ENCODE measurements at regions not wholly inside any gene's neighbourhood (a gene's known extent, or its start where the extent isn't known, plus 50 kb on each side); places are given as distances from the start of the nearest gene placed in this dataset.

DNA sequence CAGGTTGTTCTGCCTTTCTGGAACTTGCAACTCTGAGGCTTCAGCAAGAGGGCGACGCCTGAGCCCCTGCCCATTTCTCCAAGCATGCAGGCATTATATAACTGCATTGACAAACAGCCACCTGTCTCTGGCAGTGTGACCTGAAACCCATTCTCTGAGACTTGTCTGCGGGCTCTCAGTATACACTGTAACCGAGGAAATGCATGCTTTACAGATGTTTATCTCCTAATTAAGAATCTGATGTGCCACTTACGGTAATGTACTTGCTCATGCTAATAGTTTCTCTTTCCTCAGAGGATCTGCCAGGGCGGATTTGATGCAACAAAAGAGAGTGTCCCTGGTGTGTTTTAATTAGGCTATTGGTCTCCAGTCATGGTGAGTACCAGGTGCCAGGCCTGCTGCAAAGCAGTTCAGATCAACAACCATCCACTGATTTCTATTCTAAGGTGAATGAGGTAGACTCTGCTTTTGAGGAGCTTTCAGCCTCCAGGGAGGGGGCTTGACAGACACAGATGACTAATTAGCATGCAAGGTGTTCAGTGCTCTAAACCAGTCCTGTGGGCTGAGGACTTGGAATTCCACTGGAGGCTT lies 593.7 kb upstream of the KLF4 start:
- DNase-seq: no peak

- no peak for DNase-seq
Observed at GRCh38 chr9:108081112-108081511, 591.5 kb upstream of the KLF4 start.

DNA sequence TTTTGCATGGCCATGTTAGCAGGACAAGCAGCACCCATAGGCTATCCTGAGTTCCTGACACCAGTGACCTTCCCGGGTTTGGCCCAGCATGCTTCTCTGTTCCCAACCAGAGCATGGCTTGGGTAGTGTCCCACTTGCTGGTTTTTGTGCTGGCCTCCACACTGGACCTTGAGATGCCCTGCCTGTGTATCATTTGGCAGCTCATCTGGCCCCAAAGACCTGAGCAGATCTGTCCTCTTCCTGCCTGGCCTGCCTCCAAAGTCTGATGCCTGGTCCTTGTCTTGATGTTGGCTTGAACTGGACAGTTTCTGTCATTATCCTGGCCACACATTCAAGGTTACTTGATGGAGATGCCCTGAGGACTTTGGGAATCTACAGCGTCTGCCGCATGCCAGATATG lies 590.7 kb upstream of the KLF4 start:
- DNase-seq: no peak

GRCh38 chr9:108078811-108079210 lies 589.2 kb upstream of the KLF4 start:
- DNase-seq: no peak

- no peak for DNase-seq
Observed at GRCh38 chr9:108078375-108078774, 588.8 kb upstream of the KLF4 start.

- DNase-seq: no peak
Observed at GRCh38 chr9:108077556-108077955, 588.0 kb upstream of the KLF4 start.

DNA sequence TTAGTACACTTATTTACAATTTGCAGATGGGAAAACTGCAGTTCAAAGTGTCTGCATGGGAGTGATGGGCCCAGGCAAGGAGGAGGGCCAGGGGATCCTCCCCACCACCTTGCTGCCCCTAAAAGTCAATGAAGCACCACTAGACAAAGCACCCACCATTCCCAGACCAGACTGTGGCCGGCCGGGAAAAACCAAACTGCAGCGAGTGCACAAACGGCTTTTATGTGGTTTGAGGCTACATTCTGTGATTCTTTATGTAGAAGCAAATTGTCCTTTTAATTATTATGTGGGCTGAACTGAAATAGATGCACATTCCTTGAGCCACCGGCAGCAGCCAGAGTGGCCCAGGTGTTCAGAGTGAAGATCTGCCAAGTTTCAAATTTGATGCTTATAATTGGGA lies 585.3 kb upstream of the KLF4 start:
- DNase-seq: no peak

- no peak for DNase-seq
Observed at GRCh38 chr9:108073823-108074222, 584.3 kb upstream of the KLF4 start.

DNA sequence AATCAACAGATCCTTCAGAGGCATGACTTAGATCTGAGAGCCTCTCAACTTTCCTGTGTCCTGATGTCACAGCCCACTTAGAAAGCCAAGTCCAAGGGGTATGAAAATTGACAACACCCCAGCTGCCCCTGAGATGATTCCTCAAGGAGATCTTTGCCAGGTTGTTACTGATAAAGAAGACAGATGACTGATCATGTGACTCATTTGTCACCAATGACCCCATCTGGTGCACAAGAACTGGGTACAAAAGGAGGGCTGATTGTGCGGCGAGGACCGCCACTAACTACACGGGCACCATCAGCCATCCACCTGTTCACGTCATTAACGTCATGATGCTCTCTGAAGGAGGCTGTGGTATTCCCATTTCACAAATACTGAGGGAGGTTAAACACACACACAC lies 583.2 kb upstream of the KLF4 start:
- DNase-seq: no peak

DNA sequence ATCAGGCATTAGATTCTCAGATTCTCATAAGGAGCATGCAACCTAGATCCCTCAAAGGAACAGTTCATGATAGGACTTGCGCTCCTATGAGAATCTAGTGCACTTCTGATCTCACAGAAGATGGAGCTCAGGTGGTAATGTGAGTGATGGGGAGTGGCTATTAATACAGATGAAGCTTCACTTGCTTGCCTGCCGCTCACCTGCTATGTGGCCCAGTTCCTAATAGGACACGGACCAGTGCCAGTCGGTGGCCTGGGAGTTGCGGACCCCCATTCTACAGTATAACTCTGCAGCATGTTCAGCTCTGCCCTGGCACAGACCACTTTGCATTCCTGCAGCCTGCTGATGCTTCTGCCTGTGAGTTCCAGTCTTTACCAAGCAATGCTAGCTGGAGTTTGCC lies 581.3 kb upstream of the KLF4 start:
- no peak for DNase-seq

GRCh38 chr9:108069991-108070390 lies 580.4 kb upstream of the KLF4 start:
- no peak for DNase-seq

- DNase-seq: no peak
Observed at GRCh38 chr9:108062680-108063079, 573.1 kb upstream of the KLF4 start.

GRCh38 chr9:108060175-108060574 lies 570.6 kb upstream of the KLF4 start:
- no peak for DNase-seq

GRCh38 chr9:108058135-108058814 lies 568.7 kb upstream of the KLF4 start:
- no peak for DNase-seq

DNA sequence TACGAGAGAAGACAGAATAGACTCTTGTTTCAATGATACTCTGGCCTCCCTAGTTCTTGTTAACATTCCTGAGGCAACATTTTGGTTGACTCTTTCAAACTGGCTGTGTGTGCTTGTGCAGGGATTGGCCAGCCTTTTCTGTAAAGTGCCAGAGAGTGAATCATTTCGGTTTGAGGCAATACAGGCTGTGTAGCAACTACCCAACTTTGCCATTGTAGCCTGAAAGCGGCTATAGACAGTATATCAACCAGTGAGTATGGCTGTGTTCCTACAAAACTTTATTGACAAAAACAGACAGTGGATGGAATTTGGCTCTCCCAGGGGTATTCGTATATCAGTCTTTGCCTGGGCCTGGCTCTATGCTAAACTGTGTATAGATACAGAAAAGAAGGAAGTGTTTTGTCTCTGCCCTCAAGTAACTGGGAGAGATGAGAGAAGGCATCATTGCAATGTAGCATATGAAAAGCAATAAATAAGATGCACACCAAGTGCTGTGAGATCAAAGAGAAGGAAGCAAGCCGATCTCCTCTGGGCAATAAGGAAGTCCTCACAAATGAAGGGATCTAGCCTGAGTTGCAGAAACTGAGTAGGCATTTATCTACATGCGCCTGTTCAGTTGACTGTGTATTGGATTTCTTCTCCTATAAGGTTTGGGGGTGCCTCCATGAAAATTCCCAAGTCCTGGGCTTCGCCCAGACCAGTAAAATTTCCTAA lies 568.0 kb upstream of the KLF4 start:
- no peak for DNase-seq

- DNase-seq: no peak
Observed at GRCh38 chr9:108056805-108057386, 567.3 kb upstream of the KLF4 start.

GRCh38 chr9:108056084-108056804 lies 566.7 kb upstream of the KLF4 start:
- no peak for DNase-seq

DNA sequence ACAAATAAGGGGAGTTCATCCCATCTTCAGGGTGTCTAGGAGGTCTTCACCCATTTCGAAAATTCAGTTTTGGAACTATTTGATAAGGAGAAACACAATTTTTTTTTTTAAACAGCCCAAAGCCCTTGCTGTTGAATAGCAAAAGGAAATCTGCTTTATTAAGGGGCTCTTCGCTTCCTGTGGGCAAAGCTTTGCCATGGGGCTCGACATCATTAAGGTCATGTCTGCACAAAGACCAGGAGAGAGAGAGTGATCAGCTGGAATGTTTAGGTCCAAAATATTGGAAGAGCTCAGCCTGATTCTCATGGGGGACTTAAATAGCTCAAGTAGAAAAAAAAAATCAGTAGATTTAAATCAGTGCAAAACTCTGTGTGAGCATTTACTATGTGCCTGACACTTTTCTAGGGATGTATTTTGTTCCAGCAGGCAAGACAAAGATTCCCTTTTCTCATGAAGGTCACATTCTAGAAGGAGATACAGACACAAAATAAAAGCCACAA lies 564.6 kb upstream of the KLF4 start:
- DNase-seq: no peak

- DNase-seq: no peak
Observed at GRCh38 chr9:108053555-108054061, 564.0 kb upstream of the KLF4 start.

DNA sequence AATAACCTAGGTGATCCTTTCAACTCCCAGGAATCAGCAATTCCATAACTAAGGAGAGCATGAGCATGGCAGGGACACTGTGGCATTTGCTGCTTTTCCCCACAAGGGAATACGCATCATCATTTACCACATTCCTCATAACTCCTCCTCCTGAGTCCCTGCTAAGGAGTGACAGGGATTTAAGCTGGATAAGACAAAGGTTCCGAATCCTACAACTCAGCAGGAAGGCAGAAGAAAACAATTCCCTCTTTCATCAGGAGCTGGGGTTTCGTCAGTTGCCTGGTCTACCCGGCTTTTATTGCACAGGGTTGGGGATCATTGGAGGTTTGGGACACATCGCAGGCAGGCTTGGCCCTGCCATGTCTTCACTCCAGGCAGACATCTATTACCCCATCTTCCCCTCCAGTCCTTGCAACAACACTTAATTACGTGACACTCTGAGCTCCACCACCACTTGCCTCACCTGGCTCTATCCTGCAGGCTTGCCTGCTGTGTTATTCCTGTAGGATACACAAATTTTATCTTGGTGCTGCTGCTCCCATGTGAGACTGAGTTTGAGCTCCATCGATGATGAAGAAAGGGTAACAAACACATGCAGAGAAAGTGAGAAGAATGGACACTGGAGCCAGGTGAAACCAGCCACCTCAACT lies 563.0 kb upstream of the KLF4 start:
- DNase-seq: no peak

GRCh38 chr9:108050894-108051293 lies 561.3 kb upstream of the KLF4 start:
- no peak for DNase-seq

Measured in stimulated activated CD4-positive, alpha-beta T cell treated with anti-CD3 and anti-CD28 coated beads, Interleukin-4, amount 100 ng/mL, for 1 hour (primary cell).